ENCODE measurements at regions not wholly inside any gene's neighbourhood (a gene's known extent, or its start where the extent isn't known, plus 50 kb on each side); places are given as distances from the start of the nearest gene placed in this dataset.
"Not testable (repeated sequence)": the region's sequence is repeated elsewhere in the genome, so short reads cannot be mapped to it uniquely, and the experiment has no call there.

- TF ChIP-seq CTCF (IDR thresholded peaks at IDR 0.05; ENCODE audit: low read depth, low read length) = no peak
- H3K4me3 ChIP-seq (ENCODE audit: low read depth, low read length) = no peak overlapping the region
Measured at GRCh38 chr7:10476642-10477041, 497.0 kb upstream of the PHF14 start.

- no peak overlapping the region for H3K4me3 ChIP-seq (ENCODE audit: low read depth, low read length)
- TF ChIP-seq CTCF (IDR thresholded peaks at IDR 0.05; ENCODE audit: low read depth, low read length) = no peak
Measured at GRCh38 chr7:10483671-10484070, 490.0 kb upstream of the PHF14 start.

GRCh38 chr7:10484767-10485166 lies 488.9 kb upstream of the PHF14 start:
- TF ChIP-seq CTCF (IDR thresholded peaks at IDR 0.05; ENCODE audit: low read depth, low read length) = no peak
- no peak overlapping the region for H3K4me3 ChIP-seq (ENCODE audit: low read depth, low read length)

- not testable (repeated sequence) for H3K4me3 ChIP-seq (ENCODE audit: low read depth, low read length)
Measured at GRCh38 chr7:10501206-10501884, 472.3 kb upstream of the PHF14 start.

- TF ChIP-seq CTCF (IDR thresholded peaks at IDR 0.05; ENCODE audit: low read depth, low read length) = no peak
- H3K4me3 ChIP-seq (ENCODE audit: low read depth, low read length) = no peak overlapping the region
Measured at GRCh38 chr7:10507032-10507431, 466.6 kb upstream of the PHF14 start.

GRCh38 chr7:10521306-10521705 lies 452.4 kb upstream of the PHF14 start:
- TF ChIP-seq CTCF (IDR thresholded peaks at IDR 0.05; ENCODE audit: low read depth, low read length) = no peak
- H3K4me3 ChIP-seq (ENCODE audit: low read depth, low read length) = no peak overlapping the region

- not testable (repeated sequence) for H3K4me3 ChIP-seq (ENCODE audit: low read depth, low read length)
Measured at GRCh38 chr7:10533429-10533828, 440.2 kb upstream of the PHF14 start.

- no peak for TF ChIP-seq CTCF (IDR thresholded peaks at IDR 0.05; ENCODE audit: low read depth, low read length)
- H3K4me3 ChIP-seq (ENCODE audit: low read depth, low read length) = no peak overlapping the region
Measured at GRCh38 chr7:10536561-10536960, 437.1 kb upstream of the PHF14 start.
